Common myeloid progenitor, CD34-positive (primary cell): ENCODE measurements at regions not wholly inside any gene's neighbourhood (a gene's known extent, or its start where the extent isn't known, plus 50 kb on each side); places are given as distances from the start of the nearest gene placed in this dataset.
"Not testable (repeated sequence)": the region's sequence is repeated elsewhere in the genome, so short reads cannot be mapped to it uniquely, and the experiment has no call there.

ENCODE experiments used
- CTCF ChIA-PET: fragments of 350-600 bp; sonication (Branson Sonifier 250); formaldehyde crosslinking; loops from one replicate; lab custom pipeline; 2021; ENCODE audit warnings: antibody characterized with exemption; lab: Charles Lee
- POLR2A ChIA-PET: fragments of 350-600 bp; sonication (Branson Sonifier 250); formaldehyde crosslinking; loops from one replicate; lab custom pipeline; 2021; ENCODE audit warnings: antibody characterized with exemption; lab: Charles Lee
- DNase-seq, 3 donors: peaks; one replicate each; pipeline versions ENCODE4 v3.0.0 to v3.0.0-alpha.2; 2013
- H3K27ac ChIP-seq, 2 experiments: 1 replicate in 1 of 2; 2 replicates in 1 of 2; pipeline ENCODE4 v1.7.0; 2013; ENCODE audit warnings: inconsistent platforms in 2 of 2, low read length in 2 of 2, mild to moderate bottlenecking in 2 of 2, low read depth in 1 of 2, moderate library complexity in 1 of 2; ENCODE audit not compliant: severe bottlenecking in 2 of 2, insufficient read depth in 1 of 2, poor library complexity in 1 of 2
- H3K27me3 ChIP-seq, 5 experiments: replicated peaks in 2 of 5; 1 replicate in 3 of 5; 2 replicates in 2 of 5; pipeline versions ENCODE4 v1.6.1 to v1.7.0; 2013; ENCODE audit warnings: low read length in 4 of 5, mild to moderate bottlenecking in 2 of 5, moderate library complexity in 2 of 5, inconsistent platforms in 1 of 5; ENCODE audit not compliant: insufficient read depth in 5 of 5, control insufficient read depth in 4 of 5
- H3K36me3 ChIP-seq, 4 experiments: 1 replicate in 2 of 4; 2 replicates in 2 of 4; pipeline versions ENCODE4 v1.6.1 to v1.7.0; 2013; ENCODE audit warnings: low read length in 3 of 4, control low read depth in 1 of 4, mild to moderate bottlenecking in 1 of 4; ENCODE audit not compliant: control insufficient read depth in 4 of 4, insufficient read depth in 4 of 4
- H3K4me1 ChIP-seq, 4 experiments: 1 replicate in 3 of 4; 2 replicates in 1 of 4; pipeline versions ENCODE4 v1.6.1 to v1.7.1; 2013; ENCODE audit warnings: low read length in 3 of 4, mild to moderate bottlenecking in 3 of 4, control low read depth in 1 of 4, inconsistent platforms in 1 of 4, moderate library complexity in 1 of 4; ENCODE audit not compliant: control insufficient read depth in 4 of 4, insufficient read depth in 4 of 4; ENCODE audit errors: control extremely low read depth in 1 of 4
- H3K4me3 ChIP-seq, 7 experiments: 1 replicate in 4 of 7; 2 replicates in 3 of 7; pipeline versions ENCODE4 v1.5.1 to v1.7.0; 2013; ENCODE audit warnings: mild to moderate bottlenecking in 7 of 7, low read length in 6 of 7, moderate library complexity in 6 of 7, inconsistent platforms in 2 of 7, low read depth in 2 of 7, control low read depth in 1 of 7; ENCODE audit not compliant: insufficient read depth in 4 of 7, control insufficient read depth in 1 of 7; ENCODE audit errors: extremely low read depth in 1 of 7
- H3K9me3 ChIP-seq, 5 experiments: 1 replicate in 4 of 5; 2 replicates in 1 of 5; pipeline versions ENCODE4 v1.6.1 to v1.7.1; 2013; ENCODE audit warnings: low read length in 4 of 5, mild to moderate bottlenecking in 2 of 5, inconsistent platforms in 1 of 5, low read depth in 1 of 5, moderate library complexity in 1 of 5; ENCODE audit not compliant: control insufficient read depth in 4 of 5, insufficient read depth in 2 of 5; ENCODE audit errors: control extremely low read depth in 1 of 5
- WGBS: methylation state at CpG from one replicate; pipeline ENCODE4 v1.1.5; 2013; ENCODE audit not compliant: insufficient coverage; 5-methylcytosine and 5-hydroxymethylcytosine counted together

GRCh38 chr2:122795763-122796162 is 1040.3 kb downstream of the TSN start:
- H3K27ac ChIP-seq: no peak overlapping the region
- no peaks in the 10 kb centered on the region for H3K27me3 ChIP-seq
- H3K4me1 ChIP-seq: no peaks in the 10 kb centered on the region
- H3K9me3 ChIP-seq: no peaks in the 10 kb centered on the region
- H3K36me3 ChIP-seq: no peaks in the 10 kb centered on the region
- POLR2A ChIA-PET: no interaction called here
- no peak overlapping the region for H3K4me3 ChIP-seq
- CTCF ChIA-PET: no interaction called here
- no peak for DNase-seq
- 100% methylated on average over 1 of the region's 5 CpGs for whole genome bisulfite sequencing

GRCh38 chr2:122799391-122799790 is 1043.9 kb downstream of the TSN start:
- no peaks in the 10 kb centered on the region for H3K9me3 ChIP-seq
- H3K27me3 ChIP-seq: no peaks in the 10 kb centered on the region
- POLR2A ChIA-PET: no interaction called here
- no peaks in the 10 kb centered on the region for H3K36me3 ChIP-seq
- no peaks in the 10 kb centered on the region for H3K4me1 ChIP-seq
- CTCF ChIA-PET: no interaction called here
- no peak overlapping the region for H3K27ac ChIP-seq
- no peak overlapping the region for H3K4me3 ChIP-seq
- DNase-seq: no peak

- WGBS: 100% methylated on average over 1 of the region's 1 CpG
- ChIA-PET CTCF (no interaction called here), POLR2A (no interaction called here)
- H3K4me3 ChIP-seq: no peak overlapping the region
- no peaks in the 10 kb centered on the region for H3K4me1 ChIP-seq
- no peaks in the 10 kb centered on the region for H3K36me3 ChIP-seq
- no peak overlapping the region for H3K27ac ChIP-seq
- no peak for DNase-seq
- no peaks in the 10 kb centered on the region for H3K9me3 ChIP-seq
- no peaks in the 10 kb centered on the region for H3K27me3 ChIP-seq
Observed at GRCh38 chr2:122800781-122801180, 1045.3 kb downstream of the TSN start.

GRCh38 chr2:122804494-122804893 is 1049.0 kb downstream of the TSN start:
- H3K27ac ChIP-seq: no peak overlapping the region
- no peaks in the 10 kb centered on the region for H3K27me3 ChIP-seq
- POLR2A ChIA-PET: no interaction called here
- CTCF ChIA-PET: no interaction called here
- H3K4me1 ChIP-seq: no peaks in the 10 kb centered on the region
- H3K36me3 ChIP-seq: no peaks in the 10 kb centered on the region
- no peak overlapping the region for H3K4me3 ChIP-seq
- peaks cover 0 to 6% (median 0%) of the 10 kb centered on the region in 5 experiments for H3K9me3 ChIP-seq
- WGBS: 92% methylated on average over 3 of the region's 4 CpGs
- DNase-seq: no peak

- Histone ChIP-seq H3K9me3 (peaks cover 0 to 6% (median 0%) of the 10 kb centered on the region in 5 experiments), H3K27me3 (no peaks in the 10 kb centered on the region), H3K27ac (no peak overlapping the region), H3K36me3 (no peaks in the 10 kb centered on the region), H3K4me3 (no peak overlapping the region), H3K4me1 (no peaks in the 10 kb centered on the region)
- POLR2A ChIA-PET: no interaction called here
- no peak for DNase-seq
- CTCF ChIA-PET: no interaction called here
- no CpG with 5 or more reads among the region's 3 CpGs for WGBS
Observed at GRCh38 chr2:122805346-122805745, 1049.9 kb downstream of the TSN start.

GRCh38 chr2:122808286-122808969 is 1053.0 kb downstream of the TSN start:
- 100% methylated on average over 2 of the region's 4 CpGs for WGBS

GRCh38 chr2:122812214-122812613 is 1056.8 kb downstream of the TSN start:
- H3K27ac ChIP-seq, CTCF ChIA-PET, H3K27me3 ChIP-seq, H3K9me3 ChIP-seq, H3K4me1 ChIP-seq, DNase-seq, H3K36me3 ChIP-seq, POLR2A ChIA-PET, H3K4me3 ChIP-seq: not testable (repeated sequence)
- WGBS: no CpG with 5 or more reads among the region's 4 CpGs

More at GRCh38 chr2:122808286-122808969, 1053.0 kb downstream of the TSN start:
- Histone ChIP-seq H3K9me3 (peaks cover 0 to 6% (median 0%) of the 10 kb centered on the region in 5 experiments), H3K4me1 (no peaks in the 10 kb centered on the region), H3K36me3 (no peaks in the 10 kb centered on the region), H3K4me3 (no peak overlapping the region), H3K27ac (no peak overlapping the region), H3K27me3 (no peaks in the 10 kb centered on the region)
- CTCF ChIA-PET: no interaction called here
- POLR2A ChIA-PET: no interaction called here
- DNase-seq: no peak
